ENCODE measurements at regions not wholly inside any gene's neighbourhood (a gene's known extent, or its start where the extent isn't known, plus 50 kb on each side); places are given as distances from the start of the nearest gene placed in this dataset.

- TF ChIP-seq CTCF (IDR thresholded peaks at IDR 0.05) (no peak), EZH2phosphoT487 (IDR thresholded peaks at IDR 0.05) (no peak), EZH2 (IDR thresholded peaks at IDR 0.05) (no peak)
These were observed 267.9 kb downstream of the PTPRU start for GRCh38 chr1:29504196-29504595.

Measured in neural progenitor cell (in vitro differentiated cells).